Psoas muscle (tissue), 7 donors: ENCODE measurements at regions not wholly inside any gene's neighbourhood (a gene's known extent, or its start where the extent isn't known, plus 50 kb on each side); places are given as distances from the start of the nearest gene placed in this dataset.

Source experiments
- ATAC-seq, 4 donors: fragments of 200-7000 bp; cut with Tn5 transposase; one replicate each; pipeline ENCODE4 v1.9.1; 2020; ENCODE audit warnings: moderate library complexity in 3 of 4, mild to moderate bottlenecking in 2 of 4
- DNase-seq, 2 donors: peaks; one replicate each; pipeline ENCODE4 v3.0.0-alpha.2; 2020
- H3K27ac ChIP-seq: fragments of 200-600 bp; one replicate; pipeline ENCODE4 v1.8.0; 2022
- H3K27me3 ChIP-seq, 3 donors: fragments of 200-600 bp in 1 of 3; one replicate each; pipeline versions ENCODE4 v1.6.1 to v1.8.0; 2013 to 2022; ENCODE audit warnings: low read length in 2 of 3, mild to moderate bottlenecking in 2 of 3, moderate library complexity in 1 of 3; ENCODE audit not compliant: insufficient read depth in 3 of 3
- H3K36me3 ChIP-seq, 2 donors: fragments of 200-600 bp in 1 of 2; one replicate each; pipeline versions ENCODE4 v1.6.1 to v1.8.0; 2013 to 2022; ENCODE audit warnings: low read depth in 1 of 2, mild to moderate bottlenecking in 1 of 2, moderate library complexity in 1 of 2; ENCODE audit not compliant: insufficient read depth in 1 of 2
- H3K4me1 ChIP-seq: fragments of 200-600 bp; one replicate; pipeline ENCODE4 v1.8.0; 2022
- H3K4me3 ChIP-seq: fragments of 200-600 bp; one replicate; pipeline ENCODE4 v1.8.0; 2022; ENCODE audit warnings: mild to moderate bottlenecking
- H3K9me3 ChIP-seq: fragments of 200-600 bp; one replicate; pipeline ENCODE4 v1.8.0; 2022
- CTCF ChIP-seq: fragments of 200-600 bp; IDR thresholded peaks from one replicate; pipeline ENCODE4 v1.8.0; 2022; ENCODE audit warnings: antibody characterized with exemption
- WGBS, 3 donors: extraction: QIAGEN DNeasy Blood & Tissue Kit; methylation state at CpG; one replicate each; pipeline versions ENCODE4 v1.1.6 to v1.1.7; 2013; 5-methylcytosine and 5-hydroxymethylcytosine counted together
- intact Hi-C, 2 donors: fragments of 100-400 bp; cut with DNase I; formaldehyde crosslinking; loops; one replicate each; pipeline versions ENCODE4 v1.11.0 to v1.14.2; 2022
- donor health status: healthy with polysubstance abuse.
- donor health status: DM: no; HTN: no; CAD: no; lungs with moderate emphysema.
- donor health status: Bipolar disorder and iron deficiency.
- donor health status: healthy.
- donor health status: DM: yes; HTN: yes; CAD: no.
- donor health status: DM: no; HTN: no; CAD: no.
- donor health status: DM: yes; HTN: yes; CAD: no.

GRCh38 chr5:111672099-111672498 lies 84.9 kb downstream of the NREP start:
- DNase-seq (no peak), ATAC-seq (no peak)
- WGBS, 3 donors, result 89 to 96% (median 91%) methylated on average over 2 of the region's 2 CpGs
- intact Hi-C loops, result no loop called here
- Histone ChIP-seq H3K4me1 (no peaks in the 10 kb centered on the region), H3K27ac (no peak overlapping the region), H3K27me3 (no peaks in the 10 kb centered on the region), H3K4me3 (no peak overlapping the region), H3K36me3 (no peaks in the 10 kb centered on the region), H3K9me3 (no peaks in the 10 kb centered on the region)
- TF ChIP-seq CTCF, result no peak

GRCh38 chr5:111670826-111671492 lies 86.0 kb downstream of the NREP start:
- no peak for TF ChIP-seq CTCF
- Histone ChIP-seq H3K36me3 (no peaks in the 10 kb centered on the region), H3K4me3 (no peak overlapping the region), H3K27me3 (no peaks in the 10 kb centered on the region), H3K9me3 (no peaks in the 10 kb centered on the region), H3K27ac (no peak overlapping the region), H3K4me1 (no peaks in the 10 kb centered on the region)
- 62 to 87% (median 75%) methylated on average over 3 of the region's 3 CpGs for WGBS, 3 donors
- intact Hi-C loops, result no loop called here
- ATAC-seq (no peak), DNase-seq (no peak)

- no peaks in the 10 kb centered on the region for H3K4me1 ChIP-seq
- H3K9me3 ChIP-seq, result no peaks in the 10 kb centered on the region
- H3K27ac ChIP-seq, result no peak overlapping the region
- H3K27me3 ChIP-seq, result no peaks in the 10 kb centered on the region
- no peak for TF ChIP-seq CTCF
- ATAC-seq, result no peak
- no peak overlapping the region for H3K4me3 ChIP-seq
- H3K36me3 ChIP-seq, result no peaks in the 10 kb centered on the region
- intact Hi-C loops, result no loop called here
- 72 to 78% (median 75%) methylated on average over 4 of the region's 4 CpGs for WGBS, 3 donors
- DNase-seq, result no peak
These were observed 88.2 kb downstream of the NREP start for GRCh38 chr5:111668477-111669414.

- H3K27me3 ChIP-seq, result no peaks in the 10 kb centered on the region
- no peaks in the 10 kb centered on the region for H3K9me3 ChIP-seq
- 83 to 89% (median 86%) methylated on average over 2 of the region's 2 CpGs for WGBS, 3 donors
- no peak for TF ChIP-seq CTCF
- no peak overlapping the region for H3K27ac ChIP-seq
- no peaks in the 10 kb centered on the region for H3K4me1 ChIP-seq
- DNase-seq, result no peak
- intact Hi-C loops, result no loop called here
- no peak overlapping the region for H3K4me3 ChIP-seq
- no peaks in the 10 kb centered on the region for H3K36me3 ChIP-seq
- no peak for ATAC-seq
These were observed 89.8 kb downstream of the NREP start for GRCh38 chr5:111667128-111667736.
